ENCODE measurements at regions not wholly inside any gene's neighbourhood (a gene's known extent, or its start where the extent isn't known, plus 50 kb on each side); places are given as distances from the start of the nearest gene placed in this dataset.

- TF ChIP-seq CTCF (IDR thresholded peaks at IDR 0.05 in 2 of 3, conservative IDR thresholded peaks at IDR 0.05 in 1 of 3; ENCODE audit: control insufficient read depth in 2 of 3, extremely low read depth in 1 of 3, insufficient read depth in 1 of 3, low read depth in 3 of 3, low read length in 3 of 3) (no peak), POLR2A (IDR thresholded peaks at IDR 0.05; ENCODE audit: low read depth, low read length) (no peak), ATF7 (IDR thresholded peaks at IDR 0.05; ENCODE audit: low read depth) (no peak), REST (IDR thresholded peaks at IDR 0.05; ENCODE audit: low read depth, low read length) (no peak), NFYB (IDR thresholded peaks at IDR 0.05; ENCODE audit: insufficient read depth, low read depth, low read length) (no peak), POLR2AphosphoS2 (IDR thresholded peaks at IDR 0.05; ENCODE audit: low read depth, low read length) (no peak), FOXK2 (IDR thresholded peaks at IDR 0.05) (no peak), ZSCAN29 (IDR thresholded peaks at IDR 0.05) (no peak), CREM (IDR thresholded peaks at IDR 0.05; ENCODE audit: low read depth) (no peak)
Observed at GRCh38 chr4:107114059-107114458, 77.9 kb upstream of the DKK2 start.
